Caco-2 (cell line): ENCODE measurements at regions not wholly inside any gene's neighbourhood (a gene's known extent, or its start where the extent isn't known, plus 50 kb on each side); places are given as distances from the start of the nearest gene placed in this dataset.

Experiments
- BruUV-seq: library from RNA; stranded (reverse); fragments of 400-500 nt; replicated peaks from 2 replicates; lab custom pipeline; 2021; lab: Mats Ljungman, UMichigan
- CTCF ChIA-PET: fragments of 300-600 bp; sonication (Branson Sonifier 250); formaldehyde crosslinking; loops from one replicate; lab custom pipeline; 2022; ENCODE audit warnings: antibody characterized with exemption; lab: Charles Lee
- POLR2A ChIA-PET: fragments of 300-600 bp; sonication (Branson Sonifier 250); formaldehyde crosslinking; loops from one replicate; lab custom pipeline; 2022; ENCODE audit warnings: antibody characterized with exemption; lab: Charles Lee
- DNase-seq, 2 experiments: peaks; one replicate each; pipeline versions ENCODE4 v3.0.0 to v3.0.0-alpha.2; 2020 to 2022
- H3K27me3 ChIP-seq: replicated peaks from 2 replicates; pipeline ENCODE4 v1.6.0; 2011; ENCODE audit warnings: low read length; ENCODE audit not compliant: control insufficient read depth, insufficient read depth
- H3K36me3 ChIP-seq: 2 replicates; pipeline ENCODE4 v1.5.1; 2011; ENCODE audit warnings: low read length; ENCODE audit not compliant: control insufficient read depth, insufficient read depth
- H3K4me1 ChIP-seq: fragments of 250-450 bp; sonication (Bioruptor Pico); 2 replicates; pipeline ENCODE4 v1.5.1; 2020; ENCODE audit warnings: mild to moderate bottlenecking
- H3K4me3 ChIP-seq: 2 replicates; pipeline ENCODE4 v1.5.1; 2011; ENCODE audit warnings: low read depth, mild to moderate bottlenecking, control low read depth, low read length
- H3K9me3 ChIP-seq: fragments of 250-450 bp; sonication (Bioruptor Pico); 2 replicates; pipeline ENCODE4 v1.5.1; 2020; ENCODE audit warnings: mild to moderate bottlenecking, moderate library complexity
- H3K27ac Mint-ChIP-seq: one replicate; pipeline ENCODE4 v1.8.0; 2022; ENCODE audit warnings: mixed read lengths; ENCODE audit not compliant: unreplicated experiment
- H3K27me3 Mint-ChIP-seq: one replicate; pipeline ENCODE4 v1.8.0; 2022; ENCODE audit warnings: mixed read lengths; ENCODE audit not compliant: insufficient read depth, unreplicated experiment
- H3K36me3 Mint-ChIP-seq: one replicate; pipeline ENCODE4 v1.8.0; 2022; ENCODE audit warnings: mild to moderate bottlenecking, mixed read lengths; ENCODE audit not compliant: insufficient read depth, unreplicated experiment
- H3K4me1 Mint-ChIP-seq: one replicate; pipeline ENCODE4 v1.8.0; 2022; ENCODE audit warnings: low read depth, mixed read lengths; ENCODE audit not compliant: unreplicated experiment
- H3K4me3 Mint-ChIP-seq: one replicate; pipeline ENCODE4 v1.8.0; 2022; ENCODE audit warnings: mild to moderate bottlenecking, moderate library complexity, mixed read lengths; ENCODE audit not compliant: unreplicated experiment
- H3K9me3 Mint-ChIP-seq: one replicate; pipeline ENCODE4 v1.8.0; 2022; ENCODE audit warnings: mixed read lengths; ENCODE audit not compliant: unreplicated experiment
- CTCF ChIP-seq, 2 experiments: fragments of 200-600 bp in 1 of 2; IDR thresholded peaks; 1 replicate in 1 of 2; 2 replicates in 1 of 2; pipeline versions ENCODE4 v1.5.1 to v1.8.0; 2011 to 2022; ENCODE audit warnings: antibody characterized with exemption in 1 of 2, control low read depth in 1 of 2, inconsistent platforms in 1 of 2, low read depth in 1 of 2, low read length in 1 of 2, mild to moderate bottlenecking in 1 of 2, moderate library complexity in 1 of 2; ENCODE audit not compliant: insufficient read depth in 1 of 2, severe bottlenecking in 1 of 2, unreplicated experiment in 1 of 2
- intact Hi-C: fragments of 100-400 bp; cut with micrococcal nuclease; formaldehyde crosslinking; loops from one replicate; pipeline ENCODE4 v1.10.0; 2022; ENCODE audit not compliant: unreplicated experiment

GRCh38 chr3:153060346-153060745 is 101.7 kb upstream of the RAP2B start:
- Histone ChIP-seq H3K27me3 (no peaks in the 10 kb centered on the region), H3K4me1 (no peaks in the 10 kb centered on the region), H3K9me3 (no peaks in the 10 kb centered on the region), H3K36me3 (no peaks in the 10 kb centered on the region), H3K4me3 (no peak overlapping the region)
- intact Hi-C loops: no loop called here
- no peaks in the 10 kb centered on the region for H3K4me1 Mint-ChIP-seq
- no TSS peak for BruUV-seq
- H3K4me3 Mint-ChIP-seq: no peak overlapping the region
- H3K36me3 Mint-ChIP-seq: peaks cover 4% of the 10 kb centered on the region
- H3K27me3 Mint-ChIP-seq: no peaks in the 10 kb centered on the region
- ChIA-PET POLR2A (no interaction called here), CTCF (no interaction called here)
- no peak for DNase-seq
- TF ChIP-seq CTCF (IDR thresholded peaks at IDR 0.05; ENCODE audit: insufficient read depth in 1 of 2, low read depth in 1 of 2, low read length in 1 of 2, severe bottlenecking in 1 of 2, unreplicated experiment in 1 of 2): no peak
- H3K9me3 Mint-ChIP-seq: no peaks in the 10 kb centered on the region
- H3K27ac Mint-ChIP-seq: no peak overlapping the region

GRCh38 chr3:153061938-153062528 is 100.0 kb upstream of the RAP2B start:
- ChIA-PET POLR2A (no interaction called here), CTCF (no interaction called here)
- Mint-ChIP-seq H3K27me3 (no peaks in the 10 kb centered on the region), H3K4me1 (no peaks in the 10 kb centered on the region), H3K4me3 (no peak overlapping the region), H3K36me3 (no peaks in the 10 kb centered on the region), H3K27ac (no peak overlapping the region), H3K9me3 (no peaks in the 10 kb centered on the region)
- TF ChIP-seq CTCF (IDR thresholded peaks at IDR 0.05; ENCODE audit: insufficient read depth in 1 of 2, low read depth in 1 of 2, low read length in 1 of 2, severe bottlenecking in 1 of 2, unreplicated experiment in 1 of 2): no peak
- H3K4me1 ChIP-seq: no peaks in the 10 kb centered on the region
- H3K4me3 ChIP-seq: no peak overlapping the region
- no peak for DNase-seq
- no peaks in the 10 kb centered on the region for H3K36me3 ChIP-seq
- no TSS peak for BruUV-seq
- intact Hi-C loops: no loop called here
- H3K9me3 ChIP-seq: no peaks in the 10 kb centered on the region
- no peaks in the 10 kb centered on the region for H3K27me3 ChIP-seq

GRCh38 chr3:153063337-153063736 is 98.7 kb upstream of the RAP2B start:
- TF ChIP-seq CTCF (IDR thresholded peaks at IDR 0.05; ENCODE audit: insufficient read depth in 1 of 2, low read depth in 1 of 2, low read length in 1 of 2, severe bottlenecking in 1 of 2, unreplicated experiment in 1 of 2): no peak
- H3K27ac Mint-ChIP-seq: no peak overlapping the region
- no peaks in the 10 kb centered on the region for H3K27me3 ChIP-seq
- ChIA-PET POLR2A (no interaction called here), CTCF (no interaction called here)
- no peaks in the 10 kb centered on the region for H3K4me1 Mint-ChIP-seq
- H3K9me3 ChIP-seq: no peaks in the 10 kb centered on the region
- intact Hi-C loops: no loop called here
- no peak overlapping the region for H3K4me3 Mint-ChIP-seq
- H3K36me3 Mint-ChIP-seq: no peaks in the 10 kb centered on the region
- H3K4me3 ChIP-seq: no peak overlapping the region
- no peaks in the 10 kb centered on the region for H3K36me3 ChIP-seq
- DNase-seq: no peak
- no peaks in the 10 kb centered on the region for H3K4me1 ChIP-seq
- BruUV-seq: no TSS peak
- H3K27me3 Mint-ChIP-seq: no peaks in the 10 kb centered on the region
- H3K9me3 Mint-ChIP-seq: no peaks in the 10 kb centered on the region
